ENCODE measurements at regions not wholly inside any gene's neighbourhood (a gene's known extent, or its start where the extent isn't known, plus 50 kb on each side); places are given as distances from the start of the nearest gene placed in this dataset.
A peak's percentile ranks its signal among the peaks of the same experiment; 100 is the strongest.

- TF ChIP-seq CTCF (IDR thresholded peaks at IDR 0.05) (no peak), POLR2A (IDR thresholded peaks at IDR 0.05) (no peak)
Measured at GRCh38 chr18:39460136-39460535, 1894.5 kb upstream of the CELF4 start.

GRCh38 chr18:39455285-39455684 is 1889.7 kb upstream of the CELF4 start:
- Histone ChIP-seq H3K27me3 (no peaks in the 10 kb centered on the region), H3K9me3 (no peaks in the 10 kb centered on the region), H3K4me1 (no peaks in the 10 kb centered on the region), H3K4me3 (no peak overlapping the region), H3K36me3 (no peaks in the 10 kb centered on the region), H3K27ac (no peak overlapping the region)
- DNase-seq: no peak
- TF ChIP-seq CTCF (IDR thresholded peaks at IDR 0.05) (no peak), POLR2A (IDR thresholded peaks at IDR 0.05) (no peak)

More at GRCh38 chr18:39460136-39460535, 1894.5 kb upstream of the CELF4 start:
- DNase-seq: no peak
- Histone ChIP-seq H3K36me3 (no peaks in the 10 kb centered on the region), H3K27ac (no peak overlapping the region), H3K27me3 (no peaks in the 10 kb centered on the region), H3K9me3 (no peaks in the 10 kb centered on the region), H3K4me1 (no peaks in the 10 kb centered on the region), H3K4me3 (no peak overlapping the region)

- Histone ChIP-seq H3K4me3 (no peak overlapping the region), H3K9me3 (no peaks in the 10 kb centered on the region), H3K36me3 (no peaks in the 10 kb centered on the region), H3K27me3 (no peaks in the 10 kb centered on the region), H3K27ac (no peak overlapping the region), H3K4me1 (no peaks in the 10 kb centered on the region)
- no peak for DNase-seq
- TF ChIP-seq POLR2A (IDR thresholded peaks at IDR 0.05) (no peak), CTCF (IDR thresholded peaks at IDR 0.05) (no peak)
Measured at GRCh38 chr18:39454866-39455265, 1889.3 kb upstream of the CELF4 start.

- no peaks in the 10 kb centered on the region for H3K9me3 ChIP-seq
- peak overlapping the region in 2 of 4 donors; percentile 20 to 23 for H3K4me3 ChIP-seq
- H3K27ac ChIP-seq: no peak overlapping the region
- no peaks in the 10 kb centered on the region for H3K36me3 ChIP-seq
- H3K27me3 ChIP-seq: no peaks in the 10 kb centered on the region
- DNase-seq: no peak
- no peaks in the 10 kb centered on the region for H3K4me1 ChIP-seq
- TF ChIP-seq CTCF (IDR thresholded peaks at IDR 0.05) (no peak), POLR2A (IDR thresholded peaks at IDR 0.05) (no peak)
Measured at GRCh38 chr18:39453882-39454281, 1888.3 kb upstream of the CELF4 start.

GRCh38 chr18:39453356-39453755 is 1887.8 kb upstream of the CELF4 start:
- Histone ChIP-seq H3K27ac (no peak overlapping the region), H3K4me1 (no peaks in the 10 kb centered on the region), H3K9me3 (no peaks in the 10 kb centered on the region), H3K4me3 (no peak overlapping the region), H3K36me3 (no peaks in the 10 kb centered on the region), H3K27me3 (no peaks in the 10 kb centered on the region)
- DNase-seq: no peak
- TF ChIP-seq CTCF (IDR thresholded peaks at IDR 0.05): no peak
- TF ChIP-seq POLR2A (IDR thresholded peaks at IDR 0.05): no peak

GRCh38 chr18:39450958-39451357 is 1885.4 kb upstream of the CELF4 start:
- H3K36me3 ChIP-seq: no peaks in the 10 kb centered on the region
- no peaks in the 10 kb centered on the region for H3K4me1 ChIP-seq
- no peak overlapping the region for H3K27ac ChIP-seq
- no peak for TF ChIP-seq POLR2A (IDR thresholded peaks at IDR 0.05)
- TF ChIP-seq CTCF (IDR thresholded peaks at IDR 0.05): no peak
- no peaks in the 10 kb centered on the region for H3K9me3 ChIP-seq
- DNase-seq: no peak
- no peak overlapping the region for H3K4me3 ChIP-seq
- no peaks in the 10 kb centered on the region for H3K27me3 ChIP-seq

All from Peyer's patch (tissue), 4 donors.